Endodermal cell (in vitro differentiated cells): ENCODE measurements at regions not wholly inside any gene's neighbourhood (a gene's known extent, or its start where the extent isn't known, plus 50 kb on each side); places are given as distances from the start of the nearest gene placed in this dataset.

ENCODE experiments used
- DNase-seq: peaks from one replicate; pipeline ENCODE4 v3.0.0-alpha.2; 2017
- H3K27ac ChIP-seq: 2 replicates; pipeline ENCODE4 v1.5.1; 2013; ENCODE audit warnings: mild to moderate bottlenecking, low read depth, low read length, moderate library complexity
- H3K27me3 ChIP-seq: 2 replicates; pipeline ENCODE4 v1.6.1; 2013; ENCODE audit warnings: mild to moderate bottlenecking, low read length, moderate library complexity; ENCODE audit not compliant: insufficient read depth, control insufficient read depth, poor library complexity, severe bottlenecking
- H3K36me3 ChIP-seq: 2 replicates; pipeline ENCODE4 v1.7.0; 2013; ENCODE audit warnings: mild to moderate bottlenecking, low read length, moderate library complexity; ENCODE audit not compliant: control insufficient read depth, insufficient read depth
- H3K4me1 ChIP-seq: one replicate; pipeline ENCODE4 v1.7.0; 2013; ENCODE audit warnings: low read length; ENCODE audit not compliant: control insufficient read depth, insufficient read depth
- H3K4me3 ChIP-seq: 2 replicates; pipeline ENCODE4 v1.5.1; 2013; ENCODE audit warnings: mild to moderate bottlenecking, low read length, moderate library complexity
- H3K9ac ChIP-seq: 2 replicates; pipeline ENCODE4 v1.6.1; 2013; ENCODE audit warnings: mild to moderate bottlenecking, low read length, moderate library complexity; ENCODE audit not compliant: poor library complexity, severe bottlenecking; ENCODE audit errors: extremely low read depth
- H3K9me3 ChIP-seq: 2 replicates; pipeline ENCODE4 v1.6.1; 2013; ENCODE audit warnings: mild to moderate bottlenecking, low read length, moderate library complexity; ENCODE audit not compliant: control insufficient read depth
- H3K27ac Mint-ChIP-seq: 2 replicates; pipeline ENCODE4 v1.8.0; 2020; ENCODE audit warnings: mixed read lengths
- H3K27me3 Mint-ChIP-seq: 2 replicates; pipeline ENCODE4 v1.8.0; 2021; ENCODE audit warnings: mild to moderate bottlenecking, mixed read lengths; ENCODE audit not compliant: insufficient read depth
- H3K36me3 Mint-ChIP-seq: 2 replicates; pipeline ENCODE4 v1.8.0; 2020; ENCODE audit warnings: low read depth, mixed read lengths
- H3K4me1 Mint-ChIP-seq: 2 replicates; pipeline ENCODE4 v1.8.0; 2020; ENCODE audit warnings: mixed read lengths
- H3K4me3 Mint-ChIP-seq: 2 replicates; pipeline ENCODE4 v1.8.0; 2020; ENCODE audit warnings: mild to moderate bottlenecking, moderate library complexity, mixed read lengths
- H3K9me3 Mint-ChIP-seq: 2 replicates; pipeline ENCODE4 v1.8.0; 2020; ENCODE audit warnings: mild to moderate bottlenecking, mixed read lengths
- CTCF ChIP-seq: fragments of 200-600 bp; sonication (generic); conservative IDR thresholded peaks from 2 replicates; pipeline ENCODE4 v1.5.0; 2021; ENCODE audit warnings: antibody characterized with exemption, mild to moderate bottlenecking
- WGBS, 2 experiments: methylation state at CpG; one replicate each; pipeline versions ENCODE4 v1.1.5 to v1.1.7; 2013; ENCODE audit warnings: missing lambda C conversion rate in 2 of 2, mixed read lengths in 1 of 2; ENCODE audit not compliant: insufficient coverage in 1 of 2, insufficient read length in 1 of 2; 5-methylcytosine and 5-hydroxymethylcytosine counted together

GRCh38 chr5:116361979-116362577 lies 212.5 kb downstream of the SEMA6A start:
- H3K9ac ChIP-seq = no peak overlapping the region
- H3K36me3 ChIP-seq = no peaks in the 10 kb centered on the region
- peak overlapping the region; percentile 66 for H3K4me3 Mint-ChIP-seq
- no peaks in the 10 kb centered on the region for H3K27me3 ChIP-seq
- TF ChIP-seq CTCF = no peak
- H3K4me1 Mint-ChIP-seq = peaks cover 3% of the 10 kb centered on the region
- no peak overlapping the region for H3K4me3 ChIP-seq
- H3K27ac ChIP-seq = no peak overlapping the region
- no peak overlapping the region for H3K27ac Mint-ChIP-seq
- H3K9me3 Mint-ChIP-seq = no peaks in the 10 kb centered on the region
- no peaks in the 10 kb centered on the region for H3K9me3 ChIP-seq
- H3K4me1 ChIP-seq = no peaks in the 10 kb centered on the region
- 93 to 94% methylated on average over 4 to 6 of the region's 6 CpGs for WGBS, 2 experiments
- H3K27me3 Mint-ChIP-seq = peaks cover 2% of the 10 kb centered on the region
- no peak for DNase-seq
- no peaks in the 10 kb centered on the region for H3K36me3 Mint-ChIP-seq

DNA sequence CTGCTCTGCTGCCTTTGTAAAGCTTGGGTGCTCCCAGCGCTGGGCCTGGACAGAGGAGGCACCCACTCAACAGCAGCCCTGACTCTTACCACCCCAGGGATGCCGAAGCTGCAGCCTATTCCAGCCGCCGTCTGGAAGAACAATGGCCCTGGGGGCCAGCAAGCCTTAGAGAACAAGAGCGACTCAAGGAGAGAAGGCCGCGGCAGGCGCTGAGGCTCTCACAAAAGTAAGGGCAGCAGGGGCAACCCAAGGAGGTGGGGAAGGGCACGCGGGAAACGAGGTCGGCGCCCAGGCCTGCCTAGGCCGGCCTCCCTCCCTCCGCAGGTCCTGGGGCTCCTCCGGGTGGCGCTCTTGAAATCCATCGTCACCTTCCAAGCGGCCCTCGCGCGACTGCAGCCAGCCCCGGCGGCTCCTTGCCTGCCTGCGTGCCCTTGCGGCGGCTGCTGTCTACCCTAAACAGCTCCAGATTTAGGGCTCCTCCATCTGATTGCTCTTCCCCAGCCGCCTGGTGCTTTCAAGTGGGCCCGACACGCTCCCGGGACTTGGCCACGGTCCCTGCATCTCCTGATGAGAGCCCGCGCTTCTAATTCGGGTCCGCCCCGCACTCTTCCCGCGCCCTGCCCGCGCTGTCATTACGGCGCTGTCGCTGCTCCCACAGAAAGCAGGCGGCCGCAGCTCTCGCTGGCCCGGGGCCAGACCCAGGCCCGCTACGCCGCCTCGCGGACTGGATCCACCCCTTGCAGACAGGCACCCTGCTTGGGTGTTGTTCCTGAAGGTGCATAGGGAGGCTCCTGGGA lies 213.3 kb downstream of the SEMA6A start:
- Mint-ChIP-seq H3K36me3 (no peaks in the 10 kb centered on the region), H3K4me3 (peak overlapping the region; percentile 66), H3K27ac (peak overlapping the region; percentile 75), H3K4me1 (peaks cover 3% of the 10 kb centered on the region), H3K9me3 (no peaks in the 10 kb centered on the region), H3K27me3 (peaks cover 2% of the 10 kb centered on the region)
- DNase-seq = peak; percentile 94
- no peaks in the 10 kb centered on the region for H3K4me1 ChIP-seq
- H3K27ac ChIP-seq = no peak overlapping the region
- H3K4me3 ChIP-seq = no peak overlapping the region
- WGBS, 2 experiments = 72 to 77% methylated on average over 19 to 53 of the region's 53 CpGs
- no peaks in the 10 kb centered on the region for H3K36me3 ChIP-seq
- H3K9me3 ChIP-seq = no peaks in the 10 kb centered on the region
- H3K27me3 ChIP-seq = no peaks in the 10 kb centered on the region
- H3K9ac ChIP-seq = no peak overlapping the region
- TF ChIP-seq CTCF = peak; percentile 72

DNA sequence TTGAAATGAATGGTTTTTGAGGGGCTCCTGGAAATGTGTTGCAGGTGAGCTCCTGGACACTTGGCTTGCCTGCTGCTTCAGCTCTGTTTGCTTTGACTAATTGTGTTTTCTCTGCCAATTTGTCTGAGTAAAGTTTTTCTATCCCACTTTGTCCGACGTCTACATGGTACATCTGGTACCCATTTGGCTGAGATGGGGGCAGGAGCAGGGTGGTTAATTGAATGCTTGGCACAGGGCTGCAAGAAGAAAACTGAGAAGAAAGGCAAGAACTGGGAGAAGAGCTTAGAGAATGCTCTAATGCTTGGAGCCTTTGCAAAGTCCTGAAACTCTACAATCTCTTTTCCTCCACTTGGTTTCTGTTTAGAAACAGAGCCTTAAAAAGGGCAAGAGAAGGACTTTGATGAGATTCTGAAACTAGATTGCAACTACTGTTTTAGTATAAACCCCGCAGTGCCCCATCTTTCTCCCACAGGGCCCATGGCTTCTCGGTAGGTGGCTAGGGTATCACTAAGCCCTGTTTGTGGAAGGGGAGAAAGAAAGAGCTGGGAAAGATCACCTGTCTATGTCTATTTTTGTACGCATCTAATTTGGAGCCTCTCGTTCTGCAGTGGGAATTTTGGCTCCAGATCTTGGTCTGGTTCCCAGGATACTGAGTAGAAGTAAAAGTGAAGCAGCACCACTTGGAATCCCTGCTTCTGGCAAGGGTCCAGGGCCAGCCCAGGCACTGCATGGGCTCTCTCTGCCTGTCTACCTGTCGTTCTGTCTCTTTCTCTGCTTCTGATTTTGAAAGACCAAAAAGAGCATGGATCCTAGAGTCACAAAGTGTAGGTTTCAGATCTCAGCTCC lies 214.4 kb downstream of the SEMA6A start:
- Mint-ChIP-seq H3K4me1 (peaks cover 3% of the 10 kb centered on the region), H3K36me3 (peaks cover 1% of the 10 kb centered on the region), H3K4me3 (no peak overlapping the region), H3K9me3 (peaks cover 1% of the 10 kb centered on the region), H3K27ac (no peak overlapping the region), H3K27me3 (peaks cover 2% of the 10 kb centered on the region)
- Histone ChIP-seq H3K9me3 (peaks cover under 1% of the 10 kb centered on the region), H3K27ac (no peak overlapping the region), H3K36me3 (no peaks in the 10 kb centered on the region), H3K4me3 (no peak overlapping the region), H3K9ac (no peak overlapping the region), H3K27me3 (no peaks in the 10 kb centered on the region), H3K4me1 (no peaks in the 10 kb centered on the region)
- 93 to 100% methylated on average over 1 to 7 of the region's 7 CpGs for WGBS, 2 experiments
- no peak for DNase-seq
- no peak for TF ChIP-seq CTCF
